NB4 (cell line): ENCODE measurements at regions not wholly inside any gene's neighbourhood (a gene's known extent, or its start where the extent isn't known, plus 50 kb on each side); places are given as distances from the start of the nearest gene placed in this dataset.

ENCODE experiments used
- CTCF ChIP-seq: IDR thresholded peaks from one replicate; pipeline ENCODE4 v1.5.1; 2012; ENCODE audit warnings: low read depth, low read length
- POLR2A ChIP-seq: IDR thresholded peaks from 2 replicates; pipeline ENCODE4 v1.6.1; 2011; ENCODE audit warnings: mild to moderate bottlenecking; ENCODE audit not compliant: insufficient read length; ENCODE audit errors: extremely low read depth

- TF ChIP-seq CTCF (no peak), POLR2A (no peak)
These were observed 234.1 kb upstream of the DMRT1 start for GRCh38 chr9:607417-607816.
